DMS 273 (cell line): ENCODE measurements at regions not wholly inside any gene's neighbourhood (a gene's known extent, or its start where the extent isn't known, plus 50 kb on each side); places are given as distances from the start of the nearest gene placed in this dataset.

ENCODE experiments used
- DNase-seq: peaks from one replicate; lab custom pipeline; 2025; ENCODE audit not compliant: unreplicated experiment; lab: John Stamatoyannopoulos, UW

- no peak for DNase-seq
Measured at GRCh38 chr10:131480066-131480465, 168.5 kb upstream of the TCERG1L start.

- DNase-seq = no peak
Measured at GRCh38 chr10:131480861-131481260, 169.3 kb upstream of the TCERG1L start.

GRCh38 chr10:131485732-131486131, 174.2 kb upstream of the TCERG1L start:
- DNase-seq = no peak

GRCh38 chr10:131487822-131488221, 176.3 kb upstream of the TCERG1L start:
- no peak for DNase-seq

- no peak for DNase-seq
Measured at GRCh38 chr10:131490991-131491594, 179.6 kb upstream of the TCERG1L start.

- DNase-seq = no peak
Measured at GRCh38 chr10:131492211-131492857, 180.8 kb upstream of the TCERG1L start.

- no peak for DNase-seq
Measured at GRCh38 chr10:131493432-131493831, 181.9 kb upstream of the TCERG1L start.

- DNase-seq = no peak
Measured at GRCh38 chr10:131494451-131494850, 182.9 kb upstream of the TCERG1L start.

GRCh38 chr10:131495224-131495623, 183.7 kb upstream of the TCERG1L start:
- DNase-seq = no peak

GRCh38 chr10:131495892-131496291, 184.4 kb upstream of the TCERG1L start:
- DNase-seq = no peak

GRCh38 chr10:131496351-131497052, 185.0 kb upstream of the TCERG1L start:
- no peak for DNase-seq

GRCh38 chr10:131499566-131499965, 188.0 kb upstream of the TCERG1L start:
- no peak for DNase-seq

GRCh38 chr10:131500181-131500580, 188.7 kb upstream of the TCERG1L start:
- no peak for DNase-seq

GRCh38 chr10:131500892-131501291, 189.4 kb upstream of the TCERG1L start:
- DNase-seq = no peak

- no peak for DNase-seq
Measured at GRCh38 chr10:131503992-131504391, 192.5 kb upstream of the TCERG1L start.

- DNase-seq = no peak
Measured at GRCh38 chr10:131511391-131511790, 199.9 kb upstream of the TCERG1L start.

- no peak for DNase-seq
Measured at GRCh38 chr10:131512852-131513251, 201.3 kb upstream of the TCERG1L start.

GRCh38 chr10:131513445-131513844, 201.9 kb upstream of the TCERG1L start:
- no peak for DNase-seq

- DNase-seq = no peak
Measured at GRCh38 chr10:131513901-131514300, 202.4 kb upstream of the TCERG1L start.

- DNase-seq = no peak
Measured at GRCh38 chr10:131514454-131514853, 202.9 kb upstream of the TCERG1L start.

- DNase-seq = no peak
Measured at GRCh38 chr10:131516285-131516684, 204.8 kb upstream of the TCERG1L start.

- no peak for DNase-seq
Measured at GRCh38 chr10:131517781-131518180, 206.3 kb upstream of the TCERG1L start.
